ENCODE measurements at regions not wholly inside any gene's neighbourhood (a gene's known extent, or its start where the extent isn't known, plus 50 kb on each side); places are given as distances from the start of the nearest gene placed in this dataset.
"Not testable (repeated sequence)": the region's sequence is repeated elsewhere in the genome, so short reads cannot be mapped to it uniquely, and the experiment has no call there.

DNA sequence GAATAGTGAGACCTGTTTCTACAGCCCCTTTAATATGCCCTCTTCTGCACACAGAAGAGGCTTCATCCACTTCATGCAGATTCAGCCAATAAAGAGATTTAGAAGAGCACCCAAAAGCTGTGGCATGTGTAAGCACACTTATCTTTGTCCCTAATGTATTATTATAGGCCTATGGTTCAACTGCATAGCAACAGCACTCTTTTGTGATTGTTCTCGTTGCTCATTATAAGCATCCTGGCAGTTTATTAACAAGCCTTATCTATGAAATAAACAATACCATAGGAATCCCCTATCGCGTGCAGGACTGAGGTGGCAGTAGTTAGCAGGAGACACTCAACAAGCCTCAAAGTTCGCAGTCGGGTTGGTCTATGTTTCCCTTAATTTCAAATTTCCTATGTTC lies 138.5 kb upstream of the BEND6 start:
- no peak overlapping the region for H3K27ac ChIP-seq
- no peaks in the 10 kb centered on the region for H3K4me1 ChIP-seq

GRCh38 chr6:56815436-56815835 lies 139.5 kb upstream of the BEND6 start:
- Histone ChIP-seq H3K27me3 (no peaks in the 10 kb centered on the region), H3K36me3 (no peaks in the 10 kb centered on the region), H3K9me3 (no peaks in the 10 kb centered on the region), H3K4me1 (no peaks in the 10 kb centered on the region), H3K27ac (no peak overlapping the region), H3K4me3 (replicated peaks in 1 of 3) (no peak overlapping the region)
- DNase-seq = no peak
- intact Hi-C loops (cut with DNase I) = no loop called here
- TF ChIP-seq CTCF (IDR thresholded peaks at IDR 0.05) (no peak), POLR2A (IDR thresholded peaks at IDR 0.05) (no peak)

More for the DNA sequence above, 138.5 kb upstream of the BEND6 start:
- H3K27me3 ChIP-seq = no peaks in the 10 kb centered on the region
- no peak overlapping the region for H3K4me3 ChIP-seq (replicated peaks in 1 of 3)
- intact Hi-C loops (cut with DNase I) = no loop called here
- no peaks in the 10 kb centered on the region for H3K9me3 ChIP-seq
- no peaks in the 10 kb centered on the region for H3K36me3 ChIP-seq
- DNase-seq = no peak
- TF ChIP-seq CTCF (IDR thresholded peaks at IDR 0.05) (no peak), POLR2A (IDR thresholded peaks at IDR 0.05) (no peak)
- WGBS, 2 donors = 74 to 75% methylated on average over 5 of the region's 5 CpGs

DNA sequence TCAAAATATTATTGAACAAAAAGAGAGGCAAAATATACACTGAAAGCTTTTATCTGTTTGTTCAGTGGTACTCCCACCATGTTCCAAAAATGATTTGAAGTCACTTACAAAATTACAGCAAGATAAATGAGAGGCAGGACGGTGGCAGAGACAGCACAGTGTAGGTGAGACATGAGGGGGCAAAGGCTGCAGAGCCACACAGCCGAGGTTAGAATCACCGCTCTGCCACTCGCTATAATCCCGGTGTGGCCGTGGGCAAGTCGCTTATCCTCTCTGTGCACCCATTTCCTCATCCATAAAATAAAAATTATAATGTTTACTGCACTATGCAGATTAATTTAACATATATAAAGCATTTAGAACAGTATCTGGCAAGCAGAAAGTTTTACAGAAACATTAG lies 140.1 kb upstream of the BEND6 start:
- Histone ChIP-seq H3K4me3 (replicated peaks in 1 of 3) (no peak overlapping the region), H3K9me3 (no peaks in the 10 kb centered on the region), H3K27ac (no peak overlapping the region), H3K4me1 (no peaks in the 10 kb centered on the region), H3K36me3 (no peaks in the 10 kb centered on the region), H3K27me3 (no peaks in the 10 kb centered on the region)
- intact Hi-C loops (cut with DNase I) = no loop called here
- DNase-seq = no peak
- WGBS, 2 donors = 89 to 92% methylated on average over 7 of the region's 7 CpGs
- TF ChIP-seq CTCF (IDR thresholded peaks at IDR 0.05) (no peak), POLR2A (IDR thresholded peaks at IDR 0.05) (no peak)

- Histone ChIP-seq H3K9me3 (no peaks in the 10 kb centered on the region), H3K36me3 (no peaks in the 10 kb centered on the region), H3K4me1 (no peaks in the 10 kb centered on the region), H3K4me3 (replicated peaks in 1 of 3) (no peak overlapping the region), H3K27me3 (no peaks in the 10 kb centered on the region), H3K27ac (no peak overlapping the region)
- 82 to 84% methylated on average over 3 of the region's 3 CpGs for WGBS, 2 donors
- intact Hi-C loops (cut with DNase I) = no loop called here
- DNase-seq = no peak
- no peak for TF ChIP-seq POLR2A (IDR thresholded peaks at IDR 0.05)
- TF ChIP-seq CTCF (IDR thresholded peaks at IDR 0.05) = no peak
Observed at GRCh38 chr6:56814308-56814707, 140.6 kb upstream of the BEND6 start.

- DNase-seq; H3K36me3 ChIP-seq; H3K4me1 ChIP-seq; H3K27me3 ChIP-seq; H3K9me3 ChIP-seq; H3K27ac ChIP-seq; intact Hi-C loops (cut with DNase I); H3K4me3 ChIP-seq (replicated peaks in 1 of 3): not testable (repeated sequence)
- WGBS, 2 donors = 92 to 93% methylated on average over 3 of the region's 3 CpGs
Observed at GRCh38 chr6:56812851-56813250, 142.1 kb upstream of the BEND6 start.

GRCh38 chr6:56808871-56809359 lies 146.0 kb upstream of the BEND6 start:
- H3K4me3 ChIP-seq (replicated peaks in 1 of 3) = no peak overlapping the region
- no peaks in the 10 kb centered on the region for H3K36me3 ChIP-seq
- H3K9me3 ChIP-seq = no peaks in the 10 kb centered on the region
- no peak overlapping the region for H3K27ac ChIP-seq
- DNase-seq = no peak
- intact Hi-C loops (cut with DNase I) = no loop called here
- WGBS, 2 donors = 70 to 71% methylated on average over 3 of the region's 3 CpGs
- no peak for TF ChIP-seq CTCF (IDR thresholded peaks at IDR 0.05)
- TF ChIP-seq POLR2A (IDR thresholded peaks at IDR 0.05) = no peak
- H3K4me1 ChIP-seq = no peaks in the 10 kb centered on the region
- no peaks in the 10 kb centered on the region for H3K27me3 ChIP-seq

Data from thyroid gland (tissue), 4 donors.